HEK293 (cell line): ENCODE measurements at regions not wholly inside any gene's neighbourhood (a gene's known extent, or its start where the extent isn't known, plus 50 kb on each side); places are given as distances from the start of the nearest gene placed in this dataset.
"Not testable (repeated sequence)": the region's sequence is repeated elsewhere in the genome, so short reads cannot be mapped to it uniquely, and the experiment has no call there.

ENCODE experiments used
- CTCF ChIA-PET: fragments of 350-600 bp; formaldehyde crosslinking; extraction: SDS; loops from one replicate; lab custom pipeline; 2021; ENCODE audit warnings: antibody characterized with exemption; lab: Yijun Ruan, JAX
- POLR2A ChIA-PET: fragments of 300-600 bp; formaldehyde crosslinking; extraction: SDS; loops from one replicate; lab custom pipeline; 2020; ENCODE audit warnings: antibody characterized with exemption, inconsistent platforms; lab: Yijun Ruan, JAX
- H3K27ac ChIP-seq: fragments of 200-500 bp; sonication (Bioruptor generic); 2 replicates; pipeline ENCODE4 v1.5.1; 2014; ENCODE audit warnings: low read depth, low read length, control low read depth, inconsistent platforms; ENCODE audit errors: extremely low read depth
- H3K36me3 ChIP-seq, 2 experiments: fragments of 200-500 bp in 1 of 2; sonication (Bioruptor generic) in 1 of 2; 1 replicate in 1 of 2; 2 replicates in 1 of 2; pipeline ENCODE4 v1.5.1; 2014 to 2017; ENCODE audit warnings: inconsistent platforms in 2 of 2, low read length in 2 of 2; ENCODE audit not compliant: control insufficient read depth in 2 of 2, insufficient read depth in 1 of 2
- H3K4me1 ChIP-seq: fragments of 200-500 bp; sonication (Bioruptor generic); 2 replicates; pipeline ENCODE4 v1.5.1; 2014; ENCODE audit warnings: mild to moderate bottlenecking, low read length, inconsistent platforms; ENCODE audit not compliant: control insufficient read depth, insufficient read depth
- H3K4me3 ChIP-seq: 2 replicates; pipeline ENCODE4 v1.5.1; 2011; ENCODE audit warnings: low read depth, mild to moderate bottlenecking, control low read depth, low read length, moderate library complexity
- H3K9me3 ChIP-seq: fragments of 200-500 bp; sonication (Bioruptor generic); 2 replicates; pipeline ENCODE4 v1.5.1; 2014; ENCODE audit warnings: low read depth, low read length, inconsistent platforms; ENCODE audit not compliant: control insufficient read depth, insufficient read depth
- GLI4 ChIP-seq: fragments of 450-650 bp; formaldehyde crosslinking; IDR thresholded peaks from 2 replicates; pipeline ENCODE4 v1.5.1; 2016; ENCODE audit warnings: missing biosample characterization, missing genetic modification characterization
- GLIS1 ChIP-seq: fragments of 450-650 bp; formaldehyde crosslinking; IDR thresholded peaks from 2 replicates; pipeline ENCODE4 v1.5.1; 2016; ENCODE audit warnings: missing biosample characterization, missing genetic modification characterization
- KLF16 ChIP-seq: fragments of 450-650 bp; formaldehyde crosslinking; IDR thresholded peaks from 2 replicates; pipeline ENCODE4 v1.5.1; 2017; ENCODE audit warnings: missing biosample characterization, missing genetic modification characterization
- SCRT1 ChIP-seq: fragments of 450-650 bp; formaldehyde crosslinking; IDR thresholded peaks from 2 replicates; pipeline ENCODE4 v1.5.1; 2016; ENCODE audit warnings: missing biosample characterization, missing genetic modification characterization, borderline replicate concordance
- WT1 ChIP-seq: fragments of 450-650 bp; formaldehyde crosslinking; IDR thresholded peaks from 2 replicates; pipeline ENCODE4 v1.5.1; 2016; ENCODE audit warnings: missing biosample characterization, missing genetic modification characterization
- ZFHX2 ChIP-seq: fragments of 450-650 bp; formaldehyde crosslinking; conservative IDR thresholded peaks from 2 replicates; pipeline ENCODE4 v1.5.1; 2016; ENCODE audit warnings: missing biosample characterization, missing genetic modification characterization
- ZIC2 ChIP-seq: fragments of 450-650 bp; formaldehyde crosslinking; IDR thresholded peaks from 2 replicates; pipeline ENCODE4 v1.5.1; 2016; ENCODE audit warnings: missing biosample characterization, missing genetic modification characterization
- ZNF146 ChIP-seq: fragments of 450-650 bp; formaldehyde crosslinking; IDR thresholded peaks from 2 replicates; pipeline ENCODE4 v1.5.1; 2016; ENCODE audit warnings: missing biosample characterization, missing genetic modification characterization
- ZNF24 ChIP-seq: fragments of 450-650 bp; formaldehyde crosslinking; IDR thresholded peaks from 2 replicates; pipeline ENCODE4 v1.5.1; 2016; ENCODE audit warnings: missing biosample characterization, missing genetic modification characterization
- ZNF473 ChIP-seq: fragments of 450-650 bp; formaldehyde crosslinking; IDR thresholded peaks from 2 replicates; pipeline ENCODE4 v1.5.1; 2017; ENCODE audit warnings: missing biosample characterization, missing genetic modification characterization
- TF ChIP-seq, protein P1 (sequence below): fragments of 450-650 bp; formaldehyde crosslinking; IDR thresholded peaks from 2 replicates; pipeline ENCODE4 v1.5.1; 2016; ENCODE audit warnings: missing biosample characterization, missing genetic modification characterization
- TF ChIP-seq, protein P2 (sequence below): fragments of 450-650 bp; formaldehyde crosslinking; IDR thresholded peaks from 2 replicates; pipeline ENCODE4 v1.5.1; 2016; ENCODE audit warnings: missing biosample characterization, missing genetic modification characterization
- TF ChIP-seq, protein P3 (sequence below): fragments of 450-650 bp; formaldehyde crosslinking; IDR thresholded peaks from 2 replicates; pipeline ENCODE4 v1.5.1; 2016; ENCODE audit warnings: missing biosample characterization, missing genetic modification characterization
- TF ChIP-seq, protein P4 (sequence below): fragments of 450-650 bp; formaldehyde crosslinking; IDR thresholded peaks from 2 replicates; pipeline ENCODE4 v1.5.1; 2016; ENCODE audit warnings: missing biosample characterization, missing genetic modification characterization
- TF ChIP-seq, protein P5 (sequence below): fragments of 450-650 bp; formaldehyde crosslinking; IDR thresholded peaks from 2 replicates; pipeline ENCODE4 v1.5.1; 2016; ENCODE audit warnings: missing biosample characterization, missing genetic modification characterization
- TF ChIP-seq, protein P6 (sequence below): fragments of 450-650 bp; formaldehyde crosslinking; IDR thresholded peaks from 2 replicates; pipeline ENCODE4 v1.5.1; 2017; ENCODE audit warnings: missing biosample characterization, missing genetic modification characterization
- TF ChIP-seq, protein P7 (sequence below): sonication (generic); formaldehyde crosslinking; IDR thresholded peaks from 2 replicates; pipeline ENCODE4 v1.8.1; 2022; ENCODE audit warnings: mild to moderate bottlenecking, moderate library complexity, missing genetic modification reagents
- TF ChIP-seq, protein P8 (sequence below): fragments of 450-650 bp; formaldehyde crosslinking; IDR thresholded peaks from 2 replicates; pipeline ENCODE4 v1.5.1; 2016; ENCODE audit warnings: missing biosample characterization, missing genetic modification characterization, low read depth

DNA sequence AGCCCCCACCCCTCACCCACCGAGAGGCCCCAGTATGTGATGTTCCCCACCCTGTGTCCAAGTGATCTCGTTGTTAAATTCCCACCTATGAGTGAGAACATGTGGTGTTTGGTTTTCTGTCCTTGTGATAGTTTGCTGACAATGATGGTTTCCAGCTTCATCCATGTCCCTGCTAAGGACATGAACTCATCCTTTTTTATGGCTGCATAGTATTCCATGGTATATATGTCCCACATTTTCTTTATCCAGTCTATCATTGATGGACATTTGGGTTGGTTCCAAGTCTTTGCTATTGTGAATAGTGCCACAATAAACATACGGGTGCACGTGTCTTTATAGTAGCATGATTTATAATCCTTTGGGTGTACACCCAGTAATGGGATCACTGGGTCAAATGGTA, 79.2 kb downstream of the PXDC1 start:
- CTCF ChIA-PET, POLR2A ChIA-PET, H3K4me1 ChIP-seq, H3K9me3 ChIP-seq, H3K36me3 ChIP-seq, H3K4me3 ChIP-seq, H3K27ac ChIP-seq: not testable (repeated sequence)
- TF ChIP-seq ZNF146 (tag by site-specific recombination), result peak; percentile 88
- TF ChIP-seq, protein P1, sequence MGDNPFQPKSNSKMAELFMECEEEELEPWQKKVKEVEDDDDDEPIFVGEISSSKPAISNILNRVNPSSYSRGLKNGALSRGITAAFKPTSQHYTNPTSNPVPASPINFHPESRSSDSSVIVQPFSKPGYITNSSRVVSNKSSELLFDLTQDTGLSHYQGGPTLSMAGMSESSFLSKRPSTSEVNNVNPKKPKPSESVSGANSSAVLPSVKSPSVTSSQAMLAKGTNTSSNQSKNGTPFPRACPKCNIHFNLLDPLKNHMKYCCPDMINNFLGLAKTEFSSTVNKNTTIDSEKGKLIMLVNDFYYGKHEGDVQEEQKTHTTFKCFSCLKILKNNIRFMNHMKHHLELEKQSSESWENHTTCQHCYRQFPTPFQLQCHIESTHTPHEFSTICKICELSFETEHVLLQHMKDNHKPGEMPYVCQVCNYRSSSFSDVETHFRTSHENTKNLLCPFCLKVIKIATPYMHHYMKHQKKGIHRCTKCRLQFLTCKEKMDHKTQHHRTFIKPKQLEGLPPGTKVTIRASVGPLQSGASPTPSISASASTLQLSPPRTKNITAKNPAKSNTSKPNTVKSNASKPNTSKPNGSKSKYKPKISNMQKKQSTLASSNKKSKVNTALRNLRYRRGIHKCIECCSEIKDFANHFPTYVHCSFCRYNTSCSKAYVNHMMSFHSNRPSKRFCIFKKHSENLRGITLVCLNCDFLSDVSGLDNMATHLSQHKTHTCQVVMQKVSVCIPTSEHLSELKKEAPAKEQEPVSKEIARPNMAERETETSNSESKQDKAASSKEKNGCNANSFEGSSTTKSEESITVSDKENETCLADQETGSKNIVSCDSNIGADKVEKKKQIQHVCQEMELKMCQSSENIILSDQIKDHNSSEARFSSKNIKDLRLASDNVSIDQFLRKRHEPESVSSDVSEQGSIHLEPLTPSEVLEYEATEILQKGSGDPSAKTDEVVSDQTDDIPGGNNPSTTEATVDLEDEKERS (tag by site-specific recombination), result 0 out of 2 replicates have a peak, but pooled peaks have one; percentile 49

DNA sequence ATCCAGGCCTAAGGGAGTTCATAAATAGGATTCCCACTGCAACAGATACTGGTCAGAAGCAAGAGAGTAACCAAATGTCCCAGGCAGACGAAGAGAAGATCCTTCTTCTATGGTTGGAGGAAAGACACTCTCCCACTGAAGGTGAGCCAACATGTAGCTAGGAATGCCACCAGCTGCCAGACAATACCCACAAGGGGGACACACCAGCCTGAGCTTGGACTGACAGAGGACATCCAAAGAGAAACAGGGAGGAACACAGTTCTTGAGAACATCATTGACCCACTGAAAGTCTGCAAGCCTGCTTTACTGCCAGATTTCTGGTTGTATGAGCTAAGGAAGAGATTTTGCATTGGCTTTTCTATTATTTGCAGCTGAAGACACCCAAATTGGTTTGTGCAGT, 80.1 kb downstream of the PXDC1 start:
- peaks cover 4% of the 10 kb centered on the region for H3K9me3 ChIP-seq
- H3K36me3 ChIP-seq, result no peaks in the 10 kb centered on the region
- ChIA-PET POLR2A (no interaction called here), CTCF (interaction anchor here (0.6 kb wide), 1 partner anchor 514 kb away, joined by 3 read pairs; the partner anchor contains the start of gene TUBB2A)
- H3K4me3 ChIP-seq, result no peak overlapping the region
- H3K27ac ChIP-seq, result no peak overlapping the region
- H3K4me1 ChIP-seq, result no peaks in the 10 kb centered on the region
- TF ChIP-seq GLIS1 (tag by site-specific recombination) (no peak), GLI4 (tag by site-specific recombination) (no peak), ZIC2 (tag by site-specific recombination) (no peak), ZFHX2 (no peak), ZNF24 (tag by site-specific recombination) (no peak), KLF16 (tag by site-specific recombination) (no peak), SCRT1 (tag by site-specific recombination) (no peak), WT1 (no peak), ZNF473 (no peak)
- TF ChIP-seq, protein P2, sequence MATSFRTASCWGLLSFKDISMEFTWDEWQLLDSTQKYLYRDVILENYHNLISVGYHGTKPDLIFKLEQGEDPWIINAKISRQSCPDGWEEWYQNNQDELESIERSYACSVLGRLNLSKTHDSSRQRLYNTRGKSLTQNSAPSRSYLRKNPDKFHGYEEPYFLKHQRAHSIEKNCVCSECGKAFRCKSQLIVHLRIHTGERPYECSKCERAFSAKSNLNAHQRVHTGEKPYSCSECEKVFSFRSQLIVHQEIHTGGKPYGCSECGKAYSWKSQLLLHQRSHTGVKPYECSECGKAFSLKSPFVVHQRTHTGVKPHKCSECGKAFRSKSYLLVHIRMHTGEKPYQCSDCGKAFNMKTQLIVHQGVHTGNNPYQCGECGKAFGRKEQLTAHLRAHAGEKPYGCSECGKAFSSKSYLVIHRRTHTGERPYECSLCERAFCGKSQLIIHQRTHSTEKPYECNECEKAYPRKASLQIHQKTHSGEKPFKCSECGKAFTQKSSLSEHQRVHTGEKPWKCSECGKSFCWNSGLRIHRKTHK (tag by site-specific recombination), result no peak
- TF ChIP-seq, protein P3, sequence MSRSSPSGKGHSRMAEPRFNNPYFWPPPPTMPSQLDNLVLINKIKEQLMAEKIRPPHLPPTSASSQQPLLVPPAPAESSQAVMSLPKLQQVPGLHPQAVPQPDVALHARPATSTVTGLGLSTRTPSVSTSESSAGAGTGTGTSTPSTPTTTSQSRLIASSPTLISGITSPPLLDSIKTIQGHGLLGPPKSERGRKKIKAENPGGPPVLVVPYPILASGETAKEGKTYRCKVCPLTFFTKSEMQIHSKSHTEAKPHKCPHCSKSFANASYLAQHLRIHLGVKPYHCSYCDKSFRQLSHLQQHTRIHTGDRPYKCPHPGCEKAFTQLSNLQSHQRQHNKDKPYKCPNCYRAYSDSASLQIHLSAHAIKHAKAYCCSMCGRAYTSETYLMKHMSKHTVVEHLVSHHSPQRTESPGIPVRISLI, result no peak
- TF ChIP-seq, protein P4, sequence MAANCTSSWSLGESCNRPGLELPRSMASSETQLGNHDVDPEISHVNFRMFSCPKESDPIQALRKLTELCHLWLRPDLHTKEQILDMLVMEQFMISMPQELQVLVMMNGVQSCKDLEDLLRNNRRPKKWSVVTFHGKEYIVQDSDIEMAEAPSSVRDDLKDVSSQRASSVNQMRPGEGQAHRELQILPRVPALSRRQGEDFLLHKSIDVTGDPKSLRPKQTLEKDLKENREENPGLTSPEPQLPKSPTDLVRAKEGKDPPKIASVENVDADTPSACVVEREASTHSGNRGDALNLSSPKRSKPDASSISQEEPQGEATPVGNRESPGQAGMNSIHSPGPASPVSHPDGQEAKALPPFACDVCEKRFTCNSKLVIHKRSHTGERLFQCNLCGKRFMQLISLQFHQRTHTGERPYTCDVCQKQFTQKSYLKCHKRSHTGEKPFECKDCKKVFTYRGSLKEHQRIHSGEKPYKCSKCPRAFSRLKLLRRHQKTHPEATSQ (tag by site-specific recombination), result no peak
- TF ChIP-seq, protein P5, sequence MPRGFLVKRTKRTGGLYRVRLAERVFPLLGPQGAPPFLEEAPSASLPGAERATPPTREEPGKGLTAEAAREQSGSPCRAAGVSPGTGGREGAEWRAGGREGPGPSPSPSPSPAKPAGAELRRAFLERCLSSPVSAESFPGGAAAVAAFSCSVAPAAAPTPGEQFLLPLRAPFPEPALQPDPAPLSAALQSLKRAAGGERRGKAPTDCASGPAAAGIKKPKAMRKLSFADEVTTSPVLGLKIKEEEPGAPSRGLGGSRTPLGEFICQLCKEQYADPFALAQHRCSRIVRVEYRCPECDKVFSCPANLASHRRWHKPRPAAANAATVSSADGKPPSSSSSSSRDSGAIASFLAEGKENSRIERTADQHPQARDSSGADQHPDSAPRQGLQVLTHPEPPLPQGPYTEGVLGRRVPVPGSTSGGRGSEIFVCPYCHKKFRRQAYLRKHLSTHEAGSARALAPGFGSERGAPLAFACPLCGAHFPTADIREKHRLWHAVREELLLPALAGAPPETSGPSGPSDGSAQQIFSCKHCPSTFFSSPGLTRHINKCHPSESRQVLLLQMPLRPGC, result no peak
- TF ChIP-seq, protein P6, sequence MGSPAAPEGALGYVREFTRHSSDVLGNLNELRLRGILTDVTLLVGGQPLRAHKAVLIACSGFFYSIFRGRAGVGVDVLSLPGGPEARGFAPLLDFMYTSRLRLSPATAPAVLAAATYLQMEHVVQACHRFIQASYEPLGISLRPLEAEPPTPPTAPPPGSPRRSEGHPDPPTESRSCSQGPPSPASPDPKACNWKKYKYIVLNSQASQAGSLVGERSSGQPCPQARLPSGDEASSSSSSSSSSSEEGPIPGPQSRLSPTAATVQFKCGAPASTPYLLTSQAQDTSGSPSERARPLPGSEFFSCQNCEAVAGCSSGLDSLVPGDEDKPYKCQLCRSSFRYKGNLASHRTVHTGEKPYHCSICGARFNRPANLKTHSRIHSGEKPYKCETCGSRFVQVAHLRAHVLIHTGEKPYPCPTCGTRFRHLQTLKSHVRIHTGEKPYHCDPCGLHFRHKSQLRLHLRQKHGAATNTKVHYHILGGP (tag by site-specific recombination), result no peak
- TF ChIP-seq, protein P7, sequence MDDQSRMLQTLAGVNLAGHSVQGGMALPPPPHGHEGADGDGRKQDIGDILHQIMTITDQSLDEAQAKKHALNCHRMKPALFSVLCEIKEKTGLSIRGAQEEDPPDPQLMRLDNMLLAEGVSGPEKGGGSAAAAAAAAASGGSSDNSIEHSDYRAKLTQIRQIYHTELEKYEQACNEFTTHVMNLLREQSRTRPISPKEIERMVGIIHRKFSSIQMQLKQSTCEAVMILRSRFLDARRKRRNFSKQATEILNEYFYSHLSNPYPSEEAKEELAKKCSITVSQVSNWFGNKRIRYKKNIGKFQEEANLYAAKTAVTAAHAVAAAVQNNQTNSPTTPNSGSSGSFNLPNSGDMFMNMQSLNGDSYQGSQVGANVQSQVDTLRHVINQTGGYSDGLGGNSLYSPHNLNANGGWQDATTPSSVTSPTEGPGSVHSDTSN, result no peak
- TF ChIP-seq, protein P8, sequence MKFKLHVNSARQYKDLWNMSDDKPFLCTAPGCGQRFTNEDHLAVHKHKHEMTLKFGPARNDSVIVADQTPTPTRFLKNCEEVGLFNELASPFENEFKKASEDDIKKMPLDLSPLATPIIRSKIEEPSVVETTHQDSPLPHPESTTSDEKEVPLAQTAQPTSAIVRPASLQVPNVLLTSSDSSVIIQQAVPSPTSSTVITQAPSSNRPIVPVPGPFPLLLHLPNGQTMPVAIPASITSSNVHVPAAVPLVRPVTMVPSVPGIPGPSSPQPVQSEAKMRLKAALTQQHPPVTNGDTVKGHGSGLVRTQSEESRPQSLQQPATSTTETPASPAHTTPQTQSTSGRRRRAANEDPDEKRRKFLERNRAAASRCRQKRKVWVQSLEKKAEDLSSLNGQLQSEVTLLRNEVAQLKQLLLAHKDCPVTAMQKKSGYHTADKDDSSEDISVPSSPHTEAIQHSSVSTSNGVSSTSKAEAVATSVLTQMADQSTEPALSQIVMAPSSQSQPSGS (tag by site-specific recombination), result no peak
